ENCODE measurements at regions not wholly inside any gene's neighbourhood (a gene's known extent, or its start where the extent isn't known, plus 50 kb on each side); places are given as distances from the start of the nearest gene placed in this dataset.

DNA sequence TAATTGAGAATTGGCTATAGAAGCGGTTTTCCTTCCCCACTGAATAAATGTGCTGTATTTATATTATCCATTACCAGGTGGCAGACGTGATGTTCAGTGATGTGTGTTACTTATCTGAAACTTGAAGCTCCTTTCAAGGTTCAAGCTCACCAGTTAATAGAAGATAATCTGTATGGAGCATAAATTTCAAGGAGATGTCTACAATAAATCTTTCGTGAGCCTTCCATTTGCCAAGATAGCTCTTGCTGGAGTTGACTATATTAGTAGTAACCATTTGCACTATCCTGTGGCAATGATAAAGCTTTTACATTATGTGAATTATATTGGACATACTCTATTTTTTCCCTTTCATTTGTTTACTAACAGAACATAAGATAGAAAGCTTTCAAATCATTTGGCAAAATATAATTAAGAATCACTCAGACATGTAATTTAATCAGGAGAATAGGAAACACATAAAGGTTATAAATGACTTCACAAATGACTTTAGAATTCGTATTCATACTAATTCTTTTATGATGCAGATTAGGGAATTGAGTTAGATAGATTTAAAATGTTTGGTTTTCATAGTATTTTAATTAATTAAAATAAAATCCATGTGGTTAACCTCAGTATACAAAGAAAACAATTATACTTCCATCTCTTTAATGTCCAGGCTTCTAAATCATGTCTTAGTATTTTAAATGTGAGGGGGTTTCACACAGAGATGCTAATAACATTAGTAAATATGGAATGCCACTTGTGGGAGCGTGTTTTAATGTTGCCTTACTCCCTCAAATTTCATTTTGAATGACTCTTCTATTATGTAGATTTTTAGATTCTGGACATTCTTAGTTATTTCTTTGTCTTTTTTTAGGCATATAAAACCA lies 664.4 kb upstream of the CDH8 start:
- TF ChIP-seq CHD1 (IDR thresholded peaks at IDR 0.05; ENCODE audit: low read depth, low read length) (no peak), YBX1 (IDR thresholded peaks at IDR 0.05) (no peak), ZZZ3 (IDR thresholded peaks at IDR 0.05; ENCODE audit: control insufficient read depth, insufficient read length, low read depth) (no peak), TCF12 (IDR thresholded peaks at IDR 0.05; ENCODE audit: low read depth, low read length) (no peak), CHD2 (IDR thresholded peaks at IDR 0.05; ENCODE audit: borderline replicate concordance, low read depth, low read length) (no peak), IKZF1 (conservative IDR thresholded peaks at IDR 0.05) (no peak), TARDBP (IDR thresholded peaks at IDR 0.05; ENCODE audit: borderline replicate concordance) (no peak), POLR2AphosphoS5 (IDR thresholded peaks at IDR 0.05; ENCODE audit: low read length) (no peak), HDAC6 (IDR thresholded peaks at IDR 0.05; ENCODE audit: unreplicated experiment) (no peak)
- TF ChIP-seq, protein P1, sequence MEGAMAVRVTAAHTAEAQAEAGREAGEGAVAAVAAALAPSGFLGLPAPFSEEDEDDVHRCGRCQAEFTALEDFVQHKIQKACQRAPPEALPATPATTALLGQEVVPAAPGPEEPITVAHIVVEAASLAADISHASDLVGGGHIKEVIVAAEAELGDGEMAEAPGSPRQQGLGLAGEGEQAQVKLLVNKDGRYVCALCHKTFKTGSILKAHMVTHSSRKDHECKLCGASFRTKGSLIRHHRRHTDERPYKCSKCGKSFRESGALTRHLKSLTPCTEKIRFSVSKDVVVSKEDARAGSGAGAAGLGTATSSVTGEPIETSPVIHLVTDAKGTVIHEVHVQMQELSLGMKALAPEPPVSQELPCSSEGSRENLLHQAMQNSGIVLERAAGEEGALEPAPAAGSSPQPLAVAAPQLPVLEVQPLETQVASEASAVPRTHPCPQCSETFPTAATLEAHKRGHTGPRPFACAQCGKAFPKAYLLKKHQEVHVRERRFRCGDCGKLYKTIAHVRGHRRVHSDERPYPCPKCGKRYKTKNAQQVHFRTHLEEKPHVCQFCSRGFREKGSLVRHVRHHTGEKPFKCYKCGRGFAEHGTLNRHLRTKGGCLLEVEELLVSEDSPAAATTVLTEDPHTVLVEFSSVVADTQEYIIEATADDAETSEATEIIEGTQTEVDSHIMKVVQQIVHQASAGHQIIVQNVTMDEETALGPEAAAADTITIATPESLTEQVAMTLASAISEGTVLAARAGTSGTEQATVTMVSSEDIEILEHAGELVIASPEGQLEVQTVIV (IDR thresholded peaks at IDR 0.05; ENCODE audit: borderline replicate concordance, partially characterized antibody): no peak
- TF ChIP-seq, protein P2, sequence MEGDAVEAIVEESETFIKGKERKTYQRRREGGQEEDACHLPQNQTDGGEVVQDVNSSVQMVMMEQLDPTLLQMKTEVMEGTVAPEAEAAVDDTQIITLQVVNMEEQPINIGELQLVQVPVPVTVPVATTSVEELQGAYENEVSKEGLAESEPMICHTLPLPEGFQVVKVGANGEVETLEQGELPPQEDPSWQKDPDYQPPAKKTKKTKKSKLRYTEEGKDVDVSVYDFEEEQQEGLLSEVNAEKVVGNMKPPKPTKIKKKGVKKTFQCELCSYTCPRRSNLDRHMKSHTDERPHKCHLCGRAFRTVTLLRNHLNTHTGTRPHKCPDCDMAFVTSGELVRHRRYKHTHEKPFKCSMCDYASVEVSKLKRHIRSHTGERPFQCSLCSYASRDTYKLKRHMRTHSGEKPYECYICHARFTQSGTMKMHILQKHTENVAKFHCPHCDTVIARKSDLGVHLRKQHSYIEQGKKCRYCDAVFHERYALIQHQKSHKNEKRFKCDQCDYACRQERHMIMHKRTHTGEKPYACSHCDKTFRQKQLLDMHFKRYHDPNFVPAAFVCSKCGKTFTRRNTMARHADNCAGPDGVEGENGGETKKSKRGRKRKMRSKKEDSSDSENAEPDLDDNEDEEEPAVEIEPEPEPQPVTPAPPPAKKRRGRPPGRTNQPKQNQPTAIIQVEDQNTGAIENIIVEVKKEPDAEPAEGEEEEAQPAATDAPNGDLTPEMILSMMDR (IDR thresholded peaks at IDR 0.05 in 2 of 3, conservative IDR thresholded peaks at IDR 0.05 in 1 of 3; ENCODE audit: control insufficient read depth in 2 of 3, extremely low read depth in 1 of 3, insufficient read depth in 1 of 3, low read depth in 3 of 3, low read length in 3 of 3): no peak
- TF ChIP-seq, protein P3, sequence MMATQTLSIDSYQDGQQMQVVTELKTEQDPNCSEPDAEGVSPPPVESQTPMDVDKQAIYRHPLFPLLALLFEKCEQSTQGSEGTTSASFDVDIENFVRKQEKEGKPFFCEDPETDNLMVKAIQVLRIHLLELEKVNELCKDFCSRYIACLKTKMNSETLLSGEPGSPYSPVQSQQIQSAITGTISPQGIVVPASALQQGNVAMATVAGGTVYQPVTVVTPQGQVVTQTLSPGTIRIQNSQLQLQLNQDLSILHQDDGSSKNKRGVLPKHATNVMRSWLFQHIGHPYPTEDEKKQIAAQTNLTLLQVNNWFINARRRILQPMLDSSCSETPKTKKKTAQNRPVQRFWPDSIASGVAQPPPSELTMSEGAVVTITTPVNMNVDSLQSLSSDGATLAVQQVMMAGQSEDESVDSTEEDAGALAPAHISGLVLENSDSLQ (IDR thresholded peaks at IDR 0.05): no peak
- TF ChIP-seq, protein P4, sequence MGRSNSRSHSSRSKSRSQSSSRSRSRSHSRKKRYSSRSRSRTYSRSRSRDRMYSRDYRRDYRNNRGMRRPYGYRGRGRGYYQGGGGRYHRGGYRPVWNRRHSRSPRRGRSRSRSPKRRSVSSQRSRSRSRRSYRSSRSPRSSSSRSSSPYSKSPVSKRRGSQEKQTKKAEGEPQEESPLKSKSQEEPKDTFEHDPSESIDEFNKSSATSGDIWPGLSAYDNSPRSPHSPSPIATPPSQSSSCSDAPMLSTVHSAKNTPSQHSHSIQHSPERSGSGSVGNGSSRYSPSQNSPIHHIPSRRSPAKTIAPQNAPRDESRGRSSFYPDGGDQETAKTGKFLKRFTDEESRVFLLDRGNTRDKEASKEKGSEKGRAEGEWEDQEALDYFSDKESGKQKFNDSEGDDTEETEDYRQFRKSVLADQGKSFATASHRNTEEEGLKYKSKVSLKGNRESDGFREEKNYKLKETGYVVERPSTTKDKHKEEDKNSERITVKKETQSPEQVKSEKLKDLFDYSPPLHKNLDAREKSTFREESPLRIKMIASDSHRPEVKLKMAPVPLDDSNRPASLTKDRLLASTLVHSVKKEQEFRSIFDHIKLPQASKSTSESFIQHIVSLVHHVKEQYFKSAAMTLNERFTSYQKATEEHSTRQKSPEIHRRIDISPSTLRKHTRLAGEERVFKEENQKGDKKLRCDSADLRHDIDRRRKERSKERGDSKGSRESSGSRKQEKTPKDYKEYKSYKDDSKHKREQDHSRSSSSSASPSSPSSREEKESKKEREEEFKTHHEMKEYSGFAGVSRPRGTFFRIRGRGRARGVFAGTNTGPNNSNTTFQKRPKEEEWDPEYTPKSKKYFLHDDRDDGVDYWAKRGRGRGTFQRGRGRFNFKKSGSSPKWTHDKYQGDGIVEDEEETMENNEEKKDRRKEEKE (IDR thresholded peaks at IDR 0.05): no peak
